ENCODE measurements at regions not wholly inside any gene's neighbourhood (a gene's known extent, or its start where the extent isn't known, plus 50 kb on each side); places are given as distances from the start of the nearest gene placed in this dataset.

DNA sequence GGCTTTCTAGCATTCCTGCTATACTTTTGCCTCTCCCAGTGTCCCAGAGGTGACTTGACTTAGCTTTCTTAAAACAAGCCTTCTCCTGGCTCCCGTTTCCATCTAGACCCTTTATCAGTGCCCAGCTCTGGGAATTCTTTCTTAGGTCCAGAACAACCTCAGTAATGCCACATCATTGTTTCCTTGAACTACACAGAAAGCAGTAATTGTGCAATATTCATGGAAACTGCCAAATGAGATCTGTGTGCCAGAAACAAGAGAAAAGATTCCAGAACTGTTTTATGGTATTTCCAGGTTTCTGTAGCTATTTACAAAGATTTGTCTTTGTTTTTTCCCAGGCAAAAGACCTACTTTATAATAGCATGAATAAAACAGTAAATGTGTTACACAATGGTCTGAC lies 391.3 kb downstream of the SLCO4C1 start:
- no peak for DNase-seq (ENCODE audit: low read depth)
- no peak overlapping the region for H3K4me3 ChIP-seq (ENCODE audit: low read depth, low read length)
- TF ChIP-seq, protein P1, sequence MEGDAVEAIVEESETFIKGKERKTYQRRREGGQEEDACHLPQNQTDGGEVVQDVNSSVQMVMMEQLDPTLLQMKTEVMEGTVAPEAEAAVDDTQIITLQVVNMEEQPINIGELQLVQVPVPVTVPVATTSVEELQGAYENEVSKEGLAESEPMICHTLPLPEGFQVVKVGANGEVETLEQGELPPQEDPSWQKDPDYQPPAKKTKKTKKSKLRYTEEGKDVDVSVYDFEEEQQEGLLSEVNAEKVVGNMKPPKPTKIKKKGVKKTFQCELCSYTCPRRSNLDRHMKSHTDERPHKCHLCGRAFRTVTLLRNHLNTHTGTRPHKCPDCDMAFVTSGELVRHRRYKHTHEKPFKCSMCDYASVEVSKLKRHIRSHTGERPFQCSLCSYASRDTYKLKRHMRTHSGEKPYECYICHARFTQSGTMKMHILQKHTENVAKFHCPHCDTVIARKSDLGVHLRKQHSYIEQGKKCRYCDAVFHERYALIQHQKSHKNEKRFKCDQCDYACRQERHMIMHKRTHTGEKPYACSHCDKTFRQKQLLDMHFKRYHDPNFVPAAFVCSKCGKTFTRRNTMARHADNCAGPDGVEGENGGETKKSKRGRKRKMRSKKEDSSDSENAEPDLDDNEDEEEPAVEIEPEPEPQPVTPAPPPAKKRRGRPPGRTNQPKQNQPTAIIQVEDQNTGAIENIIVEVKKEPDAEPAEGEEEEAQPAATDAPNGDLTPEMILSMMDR (conservative IDR thresholded peaks at IDR 0.05; ENCODE audit: low read depth, low read length): no peak

DNA sequence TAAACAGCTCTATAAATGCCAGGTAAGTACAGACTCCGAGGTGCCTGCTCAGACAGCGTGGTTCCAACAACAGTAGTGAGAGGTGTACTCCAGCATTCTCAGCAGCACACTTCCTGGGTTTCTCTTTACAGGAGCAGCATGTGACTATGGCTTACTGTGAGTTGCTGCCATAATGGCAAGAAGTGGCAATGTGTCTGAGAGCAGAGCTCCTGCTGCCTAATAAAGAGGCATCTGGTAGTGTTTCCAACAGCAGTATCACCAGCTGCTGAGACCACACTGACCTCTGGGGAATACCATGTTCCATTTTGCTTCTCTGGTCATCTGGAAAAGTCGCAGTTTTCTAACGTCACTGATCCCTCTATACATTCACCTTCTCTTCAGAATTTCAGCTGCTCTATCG lies 398.2 kb downstream of the SLCO4C1 start:
- no peak for DNase-seq (ENCODE audit: low read depth)
- TF ChIP-seq, protein P1 (conservative IDR thresholded peaks at IDR 0.05; ENCODE audit: low read depth, low read length): no peak
- H3K4me3 ChIP-seq (ENCODE audit: low read depth, low read length): no peak overlapping the region

DNA sequence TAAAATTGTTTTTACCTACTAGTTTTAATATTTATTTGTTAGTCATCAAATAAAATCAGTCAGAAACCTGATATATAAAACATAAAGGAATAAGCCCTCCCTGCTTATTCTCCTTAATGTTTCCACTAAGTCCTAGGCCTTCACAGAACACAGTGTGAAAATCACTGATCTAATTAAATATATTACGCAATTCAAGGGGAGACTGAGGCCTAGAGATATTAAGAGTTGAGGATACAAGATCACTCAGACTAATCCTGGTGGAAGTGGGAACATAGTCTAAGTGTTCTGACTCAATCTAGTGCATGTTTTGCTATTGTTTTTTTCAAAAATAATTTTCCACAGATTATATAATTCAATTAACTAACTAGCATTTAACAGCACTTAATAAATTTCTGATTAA lies 401.1 kb downstream of the SLCO4C1 start:
- no peak overlapping the region for H3K4me3 ChIP-seq (ENCODE audit: low read depth, low read length)
- DNase-seq (ENCODE audit: low read depth): no peak
- TF ChIP-seq, protein P1 (conservative IDR thresholded peaks at IDR 0.05; ENCODE audit: low read depth, low read length): no peak

DNA sequence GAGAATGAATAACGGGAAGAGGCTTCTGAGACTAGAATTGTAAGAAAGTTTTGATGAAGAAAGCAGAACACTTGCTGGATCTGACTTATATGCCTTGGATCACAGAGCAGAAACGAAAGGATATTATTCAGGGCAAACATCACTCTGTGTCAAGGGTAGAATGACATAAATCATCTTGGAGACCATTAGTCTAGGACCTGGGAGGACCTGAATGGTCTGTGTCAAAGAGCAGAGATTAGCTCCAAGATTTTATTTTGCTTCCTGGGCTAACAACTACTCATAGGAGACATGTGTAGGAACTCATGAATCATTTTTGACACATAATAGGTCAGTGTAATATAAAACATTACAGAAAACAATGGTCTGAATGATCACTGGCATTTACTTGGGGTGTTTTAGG lies 417.9 kb downstream of the SLCO4C1 start:
- DNase-seq (ENCODE audit: low read depth): no peak
- TF ChIP-seq, protein P1 (conservative IDR thresholded peaks at IDR 0.05; ENCODE audit: low read depth, low read length): no peak
- H3K4me3 ChIP-seq (ENCODE audit: low read depth, low read length): no peak overlapping the region

DNA sequence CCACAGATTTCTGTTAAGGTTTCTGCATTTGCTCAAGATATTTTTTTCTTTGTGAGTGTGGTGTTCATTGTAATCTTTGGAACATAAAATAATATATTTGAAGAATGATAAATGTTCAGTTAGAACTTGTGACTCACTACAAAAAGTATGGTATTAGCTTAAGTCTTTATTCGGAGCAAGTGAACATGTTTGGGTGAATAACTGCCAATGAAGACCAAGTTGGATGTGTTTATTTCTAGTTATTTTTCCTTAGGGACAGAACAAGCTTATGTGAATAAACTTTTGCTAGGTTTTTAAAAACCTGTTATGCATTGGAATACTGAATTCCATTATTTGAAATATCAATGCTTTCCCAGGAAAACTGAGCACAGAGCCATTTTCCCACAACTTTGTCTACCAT lies 418.6 kb downstream of the SLCO4C1 start:
- TF ChIP-seq, protein P1 (conservative IDR thresholded peaks at IDR 0.05; ENCODE audit: low read depth, low read length): no peak
- no peak for DNase-seq (ENCODE audit: low read depth)
- no peak overlapping the region for H3K4me3 ChIP-seq (ENCODE audit: low read depth, low read length)

DNA sequence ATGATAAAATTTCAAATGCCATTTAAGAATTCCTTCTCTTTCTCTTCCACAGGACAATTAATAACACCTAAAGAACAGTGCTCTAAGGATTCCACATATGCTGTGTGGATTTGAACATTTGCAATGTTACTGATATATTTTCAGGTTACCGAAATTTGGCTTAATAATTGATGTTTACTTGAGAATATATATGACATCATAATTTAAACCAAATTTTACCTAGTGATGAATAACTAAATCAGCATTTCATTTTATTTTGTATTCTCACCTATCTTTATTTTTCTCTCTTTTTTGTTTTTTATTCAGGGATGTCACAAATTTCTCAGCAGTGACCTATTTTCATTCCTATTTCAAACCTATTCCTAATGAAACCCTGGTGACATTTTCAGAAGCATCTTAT lies 429.6 kb downstream of the SLCO4C1 start:
- no peak for DNase-seq (ENCODE audit: low read depth)
- no peak overlapping the region for H3K4me3 ChIP-seq (ENCODE audit: low read depth, low read length)
- TF ChIP-seq, protein P1 (conservative IDR thresholded peaks at IDR 0.05; ENCODE audit: low read depth, low read length): no peak

DNA sequence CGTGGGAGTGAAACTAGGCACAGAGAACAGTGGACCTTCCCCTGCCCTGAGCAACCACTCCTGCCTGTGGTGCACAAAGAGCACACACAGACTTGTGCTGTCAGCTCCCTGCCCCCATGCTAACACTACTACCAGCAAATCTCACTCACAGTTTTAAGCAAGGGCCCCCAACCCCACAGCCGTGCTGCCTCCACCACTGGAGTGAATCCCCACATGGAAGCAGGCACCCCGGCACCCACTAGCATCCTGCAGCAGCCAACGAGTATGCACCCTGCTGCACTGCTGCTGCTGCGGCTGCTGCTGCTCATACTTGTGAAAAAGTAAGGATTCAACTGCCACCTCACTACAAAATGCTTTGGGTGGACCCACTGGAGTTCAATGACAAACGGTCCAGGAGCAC lies 435.5 kb downstream of the SLCO4C1 start:
- TF ChIP-seq, protein P1 (conservative IDR thresholded peaks at IDR 0.05; ENCODE audit: low read depth, low read length): no peak
- DNase-seq (ENCODE audit: low read depth): no peak
- H3K4me3 ChIP-seq (ENCODE audit: low read depth, low read length): no peak overlapping the region
